ENCODE measurements at regions not wholly inside any gene's neighbourhood (a gene's known extent, or its start where the extent isn't known, plus 50 kb on each side); places are given as distances from the start of the nearest gene placed in this dataset.

- Histone ChIP-seq H3K4me1 (ENCODE audit: control insufficient read depth, insufficient read depth, low read length) (no peaks in the 10 kb centered on the region), H3K36me3 (ENCODE audit: control insufficient read depth in 2 of 2, insufficient read depth in 1 of 2, low read length in 2 of 2) (no peaks in the 10 kb centered on the region), H3K4me3 (ENCODE audit: low read depth, low read length) (no peak overlapping the region), H3K9me3 (ENCODE audit: control insufficient read depth, insufficient read depth, low read depth, low read length) (no peaks in the 10 kb centered on the region), H3K27ac (ENCODE audit: extremely low read depth, low read depth, low read length) (no peak overlapping the region)
- ChIA-PET CTCF (no interaction called here), POLR2A (no interaction called here)
- TF ChIP-seq YY2 (tag by site-specific recombination; IDR thresholded peaks at IDR 0.05) (no peak), ZNF747 (tag by site-specific recombination; IDR thresholded peaks at IDR 0.05) (no peak), ZNF704 (tag by site-specific recombination; IDR thresholded peaks at IDR 0.05) (no peak), ZNF555 (tag by site-specific recombination; conservative IDR thresholded peaks at IDR 0.05) (no peak), TSHZ1 (tag by site-specific recombination; IDR thresholded peaks at IDR 0.05; ENCODE audit: borderline replicate concordance) (no peak), ZNF777 (tag by site-specific recombination; IDR thresholded peaks at IDR 0.05; ENCODE audit: borderline replicate concordance) (no peak), PRDM2 (tag by site-specific recombination; IDR thresholded peaks at IDR 0.05; ENCODE audit: borderline replicate concordance) (no peak), ZNF391 (tag by site-specific recombination; IDR thresholded peaks at IDR 0.05; ENCODE audit: borderline replicate concordance, low read depth) (no peak), SALL2 (tag by site-specific recombination; IDR thresholded peaks at IDR 0.05; ENCODE audit: borderline replicate concordance) (no peak), ZNF529 (tag by site-specific recombination; IDR thresholded peaks at IDR 0.05; ENCODE audit: insufficient replicate concordance) (no peak), MYNN (tag by site-specific recombination; IDR thresholded peaks at IDR 0.05; ENCODE audit: borderline replicate concordance) (no peak), ZNF791 (tag by site-specific recombination; IDR thresholded peaks at IDR 0.05) (no peak)
These were observed 680.2 kb upstream of the CHAC2 start for GRCh38 chr2:53087262-53087873.

- ChIA-PET CTCF (no interaction called here), POLR2A (no interaction called here)
- no peak overlapping the region for H3K4me3 ChIP-seq (ENCODE audit: low read depth, low read length)
- no peaks in the 10 kb centered on the region for H3K4me1 ChIP-seq (ENCODE audit: control insufficient read depth, insufficient read depth, low read length)
- no peaks in the 10 kb centered on the region for H3K9me3 ChIP-seq (ENCODE audit: control insufficient read depth, insufficient read depth, low read depth, low read length)
- H3K27ac ChIP-seq (ENCODE audit: extremely low read depth, low read depth, low read length): no peak overlapping the region
- TF ChIP-seq ZNF585B (tag by site-specific recombination; IDR thresholded peaks at IDR 0.05) (no peak), GLIS2 (tag by site-specific recombination; IDR thresholded peaks at IDR 0.05) (no peak), ZBTB44 (tag by site-specific recombination; IDR thresholded peaks at IDR 0.05) (no peak), SETDB1 (IDR thresholded peaks at IDR 0.05; ENCODE audit: insufficient read length, low read length) (no peak)
- H3K36me3 ChIP-seq (ENCODE audit: control insufficient read depth in 2 of 2, insufficient read depth in 1 of 2, low read length in 2 of 2): no peaks in the 10 kb centered on the region
These were observed 690.2 kb upstream of the CHAC2 start for GRCh38 chr2:53077413-53077812.
